GM19463 (cell line): ENCODE measurements at regions not wholly inside any gene's neighbourhood (a gene's known extent, or its start where the extent isn't known, plus 50 kb on each side); places are given as distances from the start of the nearest gene placed in this dataset.
A peak's percentile ranks its signal among the peaks of the same experiment; 100 is the strongest.

Experiments
- ATAC-seq: cut with Tn5 transposase; IDR thresholded peaks from one replicate; pipeline ENCODE4 v1.9.1; 2021; ENCODE audit warnings: mild to moderate bottlenecking, moderate library complexity; ENCODE audit not compliant: unreplicated experiment

DNA sequence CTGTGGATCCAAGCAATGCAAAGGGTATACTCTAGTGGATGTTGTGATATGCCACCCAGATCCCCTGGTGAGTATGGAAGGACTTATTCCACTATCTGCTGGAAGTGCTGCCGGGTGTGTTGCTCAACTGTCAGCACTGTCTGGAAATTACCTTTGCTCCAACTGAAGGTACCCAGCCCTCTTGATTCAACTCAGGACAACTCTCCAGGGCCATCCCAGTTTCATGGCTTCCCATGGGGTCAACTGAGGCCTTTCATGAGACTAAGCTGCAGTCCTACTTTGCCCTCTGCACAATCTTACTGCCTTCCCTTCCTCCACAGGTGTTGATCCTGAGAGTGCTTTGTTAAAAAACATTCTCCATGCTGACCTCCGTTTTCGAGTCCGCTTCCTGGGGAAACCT, 99.8 kb downstream of the SPRY1 start:
- no peak for ATAC-seq

- no peak for ATAC-seq
Observed at GRCh38 chr4:123497340-123497739, 100.7 kb downstream of the SPRY1 start.

GRCh38 chr4:123501733-123502132, 105.1 kb downstream of the SPRY1 start:
- no peak for ATAC-seq

GRCh38 chr4:123503698-123504363, 107.2 kb downstream of the SPRY1 start:
- no peak for ATAC-seq

GRCh38 chr4:123505095-123506010, 108.8 kb downstream of the SPRY1 start:
- peak; percentile 72 for ATAC-seq

DNA sequence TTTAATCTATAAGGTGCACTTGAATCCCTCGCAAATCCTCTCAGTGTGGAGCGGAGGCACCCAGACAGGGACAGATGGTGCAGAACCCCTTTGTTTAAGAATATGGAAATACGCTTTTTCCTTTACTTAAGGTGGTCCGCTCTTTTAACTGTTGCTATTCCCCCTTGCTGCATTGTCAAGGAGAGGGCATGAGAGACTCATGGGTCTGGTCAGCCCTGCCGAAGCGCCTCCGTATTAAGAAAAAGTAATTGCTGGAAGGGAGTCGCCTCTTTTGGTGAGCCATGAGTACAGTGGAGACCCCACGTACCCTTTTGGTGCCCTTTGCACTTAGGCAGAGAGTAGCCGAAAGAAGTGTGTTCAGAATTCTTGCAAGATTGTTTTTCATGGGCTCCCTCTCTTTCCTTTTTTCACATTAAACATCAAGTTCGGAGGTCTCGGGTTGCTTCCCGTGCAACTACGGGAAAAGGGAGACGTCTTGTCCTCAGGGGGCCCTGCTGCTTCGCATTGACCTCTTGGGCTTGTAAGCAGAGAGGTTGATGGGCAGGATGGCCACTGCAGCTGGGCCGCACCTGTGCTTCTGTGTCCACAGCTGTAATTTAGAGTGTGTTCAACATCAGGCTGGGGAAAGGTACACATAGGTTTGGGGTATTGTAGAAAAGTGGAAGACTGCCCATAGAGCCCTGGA, 109.6 kb downstream of the SPRY1 start:
- ATAC-seq, result no peak

DNA sequence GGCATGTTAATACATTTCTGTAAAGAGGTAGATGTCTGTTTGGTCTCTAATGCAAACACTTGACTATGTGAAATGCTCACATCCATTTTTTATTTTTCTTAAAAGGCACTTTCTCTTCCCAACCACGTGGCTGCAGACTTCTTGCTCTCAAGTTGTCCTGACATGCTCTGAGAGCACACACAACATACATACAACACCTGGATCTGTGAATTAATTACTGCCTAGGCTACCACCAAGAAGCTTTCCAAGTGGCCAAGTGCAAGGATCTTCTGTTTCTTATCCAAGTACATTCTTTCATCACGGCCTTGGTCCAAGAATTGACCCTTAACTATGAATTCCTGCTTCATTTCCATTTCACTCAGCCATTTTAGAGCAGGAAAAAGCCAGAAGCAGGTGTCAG, 110.8 kb downstream of the SPRY1 start:
- ATAC-seq, result no peak

GRCh38 chr4:123510221-123510620, 113.6 kb downstream of the SPRY1 start:
- no peak for ATAC-seq

GRCh38 chr4:123510659-123511058, 114.1 kb downstream of the SPRY1 start:
- ATAC-seq, result no peak

GRCh38 chr4:123516576-123516975, 120.0 kb downstream of the SPRY1 start:
- no peak for ATAC-seq

- no peak for ATAC-seq
Observed at GRCh38 chr4:123517176-123517575, 120.6 kb downstream of the SPRY1 start.

GRCh38 chr4:123517971-123518370, 121.4 kb downstream of the SPRY1 start:
- ATAC-seq, result no peak

DNA sequence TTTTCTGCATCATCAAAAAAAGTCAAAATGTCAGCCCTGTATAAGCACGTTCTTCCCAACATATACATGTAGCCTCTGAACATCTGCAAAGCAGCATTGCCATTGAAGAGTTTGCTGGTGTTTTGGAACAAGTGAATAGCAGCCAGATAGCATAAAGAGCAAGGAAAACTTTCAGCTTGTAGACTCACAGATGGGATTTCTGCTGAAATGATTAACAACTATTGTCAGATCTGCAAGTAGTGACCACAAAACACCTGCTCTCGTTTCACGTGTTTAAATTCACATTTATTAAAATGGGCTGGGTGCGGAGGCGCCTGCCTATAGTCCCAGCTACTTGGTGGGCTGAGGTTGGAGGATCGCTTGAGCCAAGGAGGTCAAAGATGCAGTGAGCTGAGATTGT, 123.7 kb downstream of the SPRY1 start:
- peak; percentile 87 for ATAC-seq

- no peak for ATAC-seq
Observed at GRCh38 chr4:123522081-123522480, 125.5 kb downstream of the SPRY1 start.

GRCh38 chr4:123522646-123523045, 126.1 kb downstream of the SPRY1 start:
- no peak for ATAC-seq

- no peak for ATAC-seq
Observed at GRCh38 chr4:123524958-123525628, 128.5 kb downstream of the SPRY1 start.

GRCh38 chr4:123526511-123526910, 129.9 kb downstream of the SPRY1 start:
- ATAC-seq, result no peak

DNA sequence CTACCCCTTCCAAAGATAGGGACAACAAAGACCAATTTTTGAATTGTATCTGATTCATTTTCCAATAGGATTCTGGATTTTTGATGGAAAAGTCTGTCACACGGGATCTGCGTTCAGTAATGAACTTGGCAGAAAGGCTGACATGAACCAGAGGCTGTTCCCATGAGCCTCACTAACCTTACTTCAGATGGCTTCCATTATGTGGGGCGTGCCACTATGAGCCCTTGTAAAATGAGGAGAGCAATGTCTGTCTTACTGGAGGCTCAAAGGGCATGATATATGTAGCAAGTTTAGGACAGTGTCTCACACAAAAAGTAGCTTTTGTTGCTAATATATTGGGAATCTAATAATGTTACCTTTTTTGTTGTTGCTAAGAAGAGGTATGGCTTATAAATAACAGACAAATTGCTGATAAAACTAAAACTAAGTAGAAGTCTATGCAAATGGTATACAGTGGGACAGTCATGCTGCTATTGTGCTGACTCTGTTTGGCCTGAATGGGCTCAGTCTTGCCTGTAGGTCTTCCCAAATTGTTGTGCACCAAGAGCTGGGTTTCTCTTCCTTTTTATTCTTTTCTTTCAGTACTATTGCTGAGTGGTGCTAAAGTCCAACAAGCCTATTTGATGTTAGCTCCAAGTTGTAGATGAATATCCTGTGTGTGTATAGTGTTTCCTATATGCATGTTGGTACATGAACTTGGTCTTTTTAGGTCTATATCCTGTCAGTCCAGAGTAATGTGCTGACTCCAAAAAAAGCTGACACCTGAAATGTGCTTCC, 132.1 kb downstream of the SPRY1 start:
- peak; percentile 62 for ATAC-seq

DNA sequence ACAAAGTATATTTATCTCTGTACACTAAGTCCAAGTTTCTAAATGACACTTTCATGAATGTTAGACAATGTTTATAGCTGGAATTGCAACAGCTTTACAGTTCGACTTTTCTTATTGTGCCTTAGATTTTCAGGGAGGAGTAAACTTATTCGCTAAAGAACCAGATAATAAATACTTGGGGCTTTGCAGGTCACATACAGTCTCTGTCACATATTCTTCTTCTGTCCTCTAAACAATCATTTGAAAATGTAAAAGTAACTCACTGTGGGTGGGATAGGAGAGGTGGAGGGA, 132.6 kb downstream of the SPRY1 start:
- no peak for ATAC-seq

GRCh38 chr4:123530357-123530756, 133.8 kb downstream of the SPRY1 start:
- no peak for ATAC-seq
